ENCODE measurements at regions not wholly inside any gene's neighbourhood (a gene's known extent, or its start where the extent isn't known, plus 50 kb on each side); places are given as distances from the start of the nearest gene placed in this dataset.

DNA sequence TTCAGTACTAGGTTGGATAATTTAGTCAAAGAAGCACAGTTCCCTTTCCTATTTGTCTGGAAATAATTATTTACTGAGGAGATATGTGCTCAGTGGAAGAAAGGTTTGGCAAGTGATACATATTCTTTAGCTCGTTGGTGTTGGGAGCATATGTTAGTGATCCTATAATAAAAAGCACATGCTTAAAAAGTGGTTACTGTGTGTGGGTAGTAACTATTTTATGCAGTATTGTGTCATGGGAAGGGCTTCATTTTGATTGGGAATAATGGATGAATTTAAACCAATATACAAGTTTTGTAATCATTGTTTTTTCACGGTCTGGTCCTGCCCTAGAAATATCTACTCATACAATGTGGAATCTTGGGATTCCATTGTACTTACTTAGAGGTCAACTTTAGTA is 188.7 kb upstream of the PPP1R3A start:
- H3K27me3 ChIP-seq (ENCODE audit: control insufficient read depth, insufficient read depth, low read length), result no peaks in the 10 kb centered on the region
- no peaks in the 10 kb centered on the region for H3K4me1 ChIP-seq
- no peaks in the 10 kb centered on the region for H3K36me3 ChIP-seq (ENCODE audit: control insufficient read depth, insufficient read depth, low read length)
- H3K9ac ChIP-seq, result no peak overlapping the region
- no peak overlapping the region for H3K27ac ChIP-seq
- H3K4me2 ChIP-seq (ENCODE audit: low read length), result no peak overlapping the region
- H2AFZ ChIP-seq, result no peak overlapping the region
- no peaks in the 10 kb centered on the region for H3K9me3 ChIP-seq (ENCODE audit: control insufficient read depth, low read length)
- H3K79me2 ChIP-seq, result no peaks in the 10 kb centered on the region
- H3K4me3 ChIP-seq (ENCODE audit: low read depth, low read length), result no peak overlapping the region
- TF ChIP-seq, protein P1, sequence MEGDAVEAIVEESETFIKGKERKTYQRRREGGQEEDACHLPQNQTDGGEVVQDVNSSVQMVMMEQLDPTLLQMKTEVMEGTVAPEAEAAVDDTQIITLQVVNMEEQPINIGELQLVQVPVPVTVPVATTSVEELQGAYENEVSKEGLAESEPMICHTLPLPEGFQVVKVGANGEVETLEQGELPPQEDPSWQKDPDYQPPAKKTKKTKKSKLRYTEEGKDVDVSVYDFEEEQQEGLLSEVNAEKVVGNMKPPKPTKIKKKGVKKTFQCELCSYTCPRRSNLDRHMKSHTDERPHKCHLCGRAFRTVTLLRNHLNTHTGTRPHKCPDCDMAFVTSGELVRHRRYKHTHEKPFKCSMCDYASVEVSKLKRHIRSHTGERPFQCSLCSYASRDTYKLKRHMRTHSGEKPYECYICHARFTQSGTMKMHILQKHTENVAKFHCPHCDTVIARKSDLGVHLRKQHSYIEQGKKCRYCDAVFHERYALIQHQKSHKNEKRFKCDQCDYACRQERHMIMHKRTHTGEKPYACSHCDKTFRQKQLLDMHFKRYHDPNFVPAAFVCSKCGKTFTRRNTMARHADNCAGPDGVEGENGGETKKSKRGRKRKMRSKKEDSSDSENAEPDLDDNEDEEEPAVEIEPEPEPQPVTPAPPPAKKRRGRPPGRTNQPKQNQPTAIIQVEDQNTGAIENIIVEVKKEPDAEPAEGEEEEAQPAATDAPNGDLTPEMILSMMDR (IDR thresholded peaks at IDR 0.05), result no peak

DNA sequence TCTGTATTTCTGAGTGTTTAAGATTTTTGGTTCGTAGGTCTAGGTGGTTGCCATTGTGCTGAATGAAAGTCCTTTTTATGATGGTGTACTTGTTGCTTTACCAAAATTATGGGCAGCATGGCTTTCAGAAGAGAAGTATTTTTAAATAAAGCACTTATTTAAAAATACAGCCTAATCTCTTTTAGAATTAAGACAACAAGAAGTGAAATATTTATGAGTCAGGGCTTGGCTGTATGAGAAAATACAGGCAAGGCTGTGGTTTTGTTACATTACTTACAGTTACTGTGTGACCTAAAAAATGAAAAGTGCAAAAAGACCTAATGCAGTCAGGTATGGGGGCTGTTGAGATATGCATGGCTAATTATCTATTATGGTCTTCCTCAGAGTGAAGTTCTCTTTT is 185.2 kb upstream of the PPP1R3A start:
- Histone ChIP-seq H3K4me3 (ENCODE audit: low read depth, low read length) (no peak overlapping the region), H3K9ac (no peak overlapping the region), H3K79me2 (no peaks in the 10 kb centered on the region), H3K4me1 (no peaks in the 10 kb centered on the region), H3K27ac (no peak overlapping the region), H3K9me3 (ENCODE audit: control insufficient read depth, low read length) (no peaks in the 10 kb centered on the region), H3K4me2 (ENCODE audit: low read length) (no peak overlapping the region), H3K36me3 (ENCODE audit: control insufficient read depth, insufficient read depth, low read length) (no peaks in the 10 kb centered on the region), H3K27me3 (ENCODE audit: control insufficient read depth, insufficient read depth, low read length) (no peaks in the 10 kb centered on the region), H2AFZ (no peak overlapping the region)
- TF ChIP-seq, protein P1 (IDR thresholded peaks at IDR 0.05), result no peak

DNA sequence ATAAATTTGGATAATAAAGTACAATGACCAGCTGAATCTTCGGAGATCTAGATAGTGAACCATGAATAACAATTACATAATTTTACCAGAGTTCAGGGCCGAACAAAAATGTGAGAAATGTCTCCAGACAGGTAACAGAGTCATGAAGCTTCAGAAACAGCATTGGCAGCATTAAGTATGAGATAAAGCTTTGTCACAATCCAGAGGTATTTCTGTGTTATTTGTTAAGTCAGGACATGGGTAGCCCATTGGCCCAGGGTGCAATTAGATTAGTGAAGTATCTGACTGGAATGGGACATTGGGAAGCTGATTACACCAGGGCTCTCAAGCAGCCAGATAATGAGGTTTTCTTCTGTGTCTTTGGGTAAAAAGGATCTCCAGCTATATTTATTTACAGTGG is 184.2 kb upstream of the PPP1R3A start:
- Histone ChIP-seq H3K27ac (no peak overlapping the region), H3K27me3 (ENCODE audit: control insufficient read depth, insufficient read depth, low read length) (no peaks in the 10 kb centered on the region), H3K79me2 (no peaks in the 10 kb centered on the region), H2AFZ (no peak overlapping the region), H3K4me3 (ENCODE audit: low read depth, low read length) (no peak overlapping the region), H3K9ac (no peak overlapping the region), H3K9me3 (ENCODE audit: control insufficient read depth, low read length) (no peaks in the 10 kb centered on the region), H3K36me3 (ENCODE audit: control insufficient read depth, insufficient read depth, low read length) (no peaks in the 10 kb centered on the region), H3K4me1 (no peaks in the 10 kb centered on the region), H3K4me2 (ENCODE audit: low read length) (no peak overlapping the region)
- TF ChIP-seq, protein P1 (IDR thresholded peaks at IDR 0.05), result no peak

DNA sequence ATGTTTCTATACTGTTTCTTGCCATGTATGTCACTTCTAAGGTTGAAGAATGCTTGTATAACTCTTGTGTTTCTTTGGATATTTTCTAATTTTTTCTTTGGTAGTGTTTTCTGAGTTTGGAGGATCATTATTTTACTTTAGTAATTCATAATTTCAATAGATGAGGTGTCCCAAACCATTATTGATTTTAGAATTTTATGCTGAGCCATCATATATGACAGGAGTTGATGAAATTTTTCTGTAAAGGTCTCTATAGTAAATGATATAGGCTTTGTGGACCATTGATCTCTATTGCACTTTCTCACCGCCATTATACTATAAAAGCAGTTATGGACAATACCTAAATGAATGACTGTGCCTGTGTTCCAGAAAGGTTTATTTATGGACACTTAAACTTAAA is 183.3 kb upstream of the PPP1R3A start:
- Histone ChIP-seq H3K4me3 (ENCODE audit: low read depth, low read length) (no peak overlapping the region), H3K27me3 (ENCODE audit: control insufficient read depth, insufficient read depth, low read length) (no peaks in the 10 kb centered on the region), H3K27ac (no peak overlapping the region), H2AFZ (no peak overlapping the region), H3K36me3 (ENCODE audit: control insufficient read depth, insufficient read depth, low read length) (no peaks in the 10 kb centered on the region), H3K9ac (no peak overlapping the region), H3K9me3 (ENCODE audit: control insufficient read depth, low read length) (no peaks in the 10 kb centered on the region), H3K79me2 (no peaks in the 10 kb centered on the region), H3K4me2 (ENCODE audit: low read length) (no peak overlapping the region), H3K4me1 (no peaks in the 10 kb centered on the region)
- TF ChIP-seq, protein P1 (IDR thresholded peaks at IDR 0.05), result no peak

DNA sequence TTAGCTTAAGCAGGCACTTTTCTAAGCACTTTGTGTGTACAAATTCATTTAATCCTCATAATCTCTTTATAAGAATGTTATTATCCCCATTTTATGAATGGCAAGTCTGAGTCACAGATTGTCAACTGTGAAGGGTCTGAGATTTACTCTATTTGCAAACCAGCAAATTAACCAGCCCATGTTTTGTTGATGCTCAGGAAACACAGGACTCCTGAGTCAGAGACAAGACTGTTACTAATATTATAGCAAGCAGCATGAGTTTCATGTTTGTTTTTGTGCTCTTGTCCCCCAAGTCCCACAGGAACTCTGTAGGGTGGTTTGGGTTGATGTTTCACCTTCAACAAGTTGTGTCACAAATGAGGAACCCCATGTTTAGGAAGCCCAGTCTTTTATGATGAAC is 182.0 kb upstream of the PPP1R3A start:
- Histone ChIP-seq H3K79me2 (no peaks in the 10 kb centered on the region), H3K27me3 (ENCODE audit: control insufficient read depth, insufficient read depth, low read length) (no peaks in the 10 kb centered on the region), H3K4me1 (no peaks in the 10 kb centered on the region), H3K9me3 (ENCODE audit: control insufficient read depth, low read length) (no peaks in the 10 kb centered on the region), H3K9ac (no peak overlapping the region), H3K36me3 (ENCODE audit: control insufficient read depth, insufficient read depth, low read length) (no peaks in the 10 kb centered on the region), H2AFZ (no peak overlapping the region), H3K4me2 (ENCODE audit: low read length) (no peak overlapping the region), H3K27ac (no peak overlapping the region), H3K4me3 (ENCODE audit: low read depth, low read length) (no peak overlapping the region)
- TF ChIP-seq, protein P1 (IDR thresholded peaks at IDR 0.05), result no peak

Measured in parathyroid adenoma (tissue), 2 donors.